ELR (cell line): ENCODE measurements at regions not wholly inside any gene's neighbourhood (a gene's known extent, or its start where the extent isn't known, plus 50 kb on each side); places are given as distances from the start of the nearest gene placed in this dataset.

ENCODE experiments used
- DNase-seq: peaks from one replicate; pipeline ENCODE4 v3.0.0-alpha.2; 2015; ENCODE audit warnings: low read depth

GRCh38 chr9:108720191-108720642 lies 135.6 kb downstream of the ACTL7B start:
- no peak for DNase-seq

GRCh38 chr9:108710424-108710823 lies 145.4 kb downstream of the ACTL7B start:
- no peak for DNase-seq

GRCh38 chr9:108709997-108710396 lies 145.8 kb downstream of the ACTL7B start:
- no peak for DNase-seq

- DNase-seq, result no peak
Observed at GRCh38 chr9:108709126-108709525, 146.7 kb downstream of the ACTL7B start.

GRCh38 chr9:108708448-108708847 lies 147.3 kb downstream of the ACTL7B start:
- no peak for DNase-seq

GRCh38 chr9:108707120-108707519 lies 148.7 kb downstream of the ACTL7B start:
- no peak for DNase-seq

GRCh38 chr9:108704156-108704852 lies 151.5 kb downstream of the ACTL7B start:
- peak; percentile 7 for DNase-seq

- no peak for DNase-seq
Observed at GRCh38 chr9:108703429-108703828, 152.4 kb downstream of the ACTL7B start.

- DNase-seq, result no peak
Observed at GRCh38 chr9:108702681-108703080, 153.1 kb downstream of the ACTL7B start.

- DNase-seq, result no peak
Observed at GRCh38 chr9:108698801-108699200, 157.0 kb downstream of the ACTL7B start.

GRCh38 chr9:108698231-108698630 lies 157.6 kb downstream of the ACTL7B start:
- no peak for DNase-seq

- no peak for DNase-seq
Observed at GRCh38 chr9:108696156-108696555, 159.6 kb downstream of the ACTL7B start.

- DNase-seq, result no peak
Observed at GRCh38 chr9:108694170-108694569, 161.6 kb downstream of the ACTL7B start.

- DNase-seq, result no peak
Observed at GRCh38 chr9:108691614-108692013, 164.2 kb downstream of the ACTL7B start.

- DNase-seq, result no peak
Observed at GRCh38 chr9:108688676-108689075, 167.1 kb downstream of the ACTL7B start.

- DNase-seq, result no peak
Observed at GRCh38 chr9:108688051-108688450, 167.7 kb downstream of the ACTL7B start.

- DNase-seq, result no peak
Observed at GRCh38 chr9:108687006-108687987, 168.5 kb downstream of the ACTL7B start.

- no peak for DNase-seq
Observed at GRCh38 chr9:108684288-108685025, 171.3 kb downstream of the ACTL7B start.

- no peak for DNase-seq
Observed at GRCh38 chr9:108683245-108683644, 172.5 kb downstream of the ACTL7B start.

- no peak for DNase-seq
Observed at GRCh38 chr9:108681851-108682590, 173.8 kb downstream of the ACTL7B start.

GRCh38 chr9:108680946-108681345 lies 174.8 kb downstream of the ACTL7B start:
- DNase-seq, result no peak

- no peak for DNase-seq
Observed at GRCh38 chr9:108677776-108678175, 178.0 kb downstream of the ACTL7B start.
